ENCODE measurements at regions not wholly inside any gene's neighbourhood (a gene's known extent, or its start where the extent isn't known, plus 50 kb on each side); places are given as distances from the start of the nearest gene placed in this dataset.

DNA sequence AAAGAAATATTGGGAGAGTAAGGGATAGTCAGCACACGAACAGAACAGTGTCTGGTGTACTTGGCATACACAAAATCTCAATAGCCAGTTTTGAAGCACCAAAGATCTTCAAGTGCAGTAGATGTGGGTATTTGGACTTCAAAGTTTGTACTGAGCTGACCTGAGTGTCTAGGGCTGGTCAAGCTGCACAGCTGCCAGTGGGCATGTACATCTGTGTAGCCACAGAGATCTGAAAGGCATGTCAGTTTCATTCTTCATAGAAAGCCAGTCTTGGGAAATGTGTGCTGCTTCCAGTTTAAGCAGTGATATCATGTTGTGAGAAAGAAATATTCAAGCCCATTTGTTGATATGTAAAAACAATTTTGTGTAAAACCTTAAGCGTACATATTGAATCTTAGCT, 279.0 kb upstream of the SYT10 start:
- H3F3A ChIP-seq (ENCODE audit: insufficient read depth, low read depth) = no peaks in the 10 kb centered on the region; the same call in 1 of the 2 replicates
- ChIA-PET POLR2A (ENCODE audit: unreplicated experiment) (no interaction called here), CTCF (no interaction called here)

DNA sequence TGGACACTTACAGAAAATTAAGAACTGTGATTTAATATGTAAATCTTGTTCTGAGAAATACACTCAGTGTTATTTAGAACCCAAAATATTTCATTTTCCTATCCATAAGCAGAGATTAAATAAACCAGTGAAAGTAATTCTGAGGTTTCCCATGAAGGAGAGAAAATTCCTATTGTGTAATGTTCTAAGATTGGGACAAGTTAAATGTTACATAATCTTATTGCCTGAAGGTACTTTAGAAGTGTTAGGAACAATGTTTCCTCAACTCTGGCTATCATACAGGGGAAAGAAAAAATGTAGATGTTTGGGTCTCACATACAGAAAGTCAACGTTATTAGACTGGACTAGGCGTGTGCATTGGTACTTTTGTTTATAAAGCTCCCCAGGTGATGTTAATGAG, 281.9 kb upstream of the SYT10 start:
- H3K36me3 ChIP-seq (ENCODE audit: low read depth) = no peaks in the 10 kb centered on the region
- no peak for TF ChIP-seq EZH2 (IDR thresholded peaks at IDR 0.05; ENCODE audit: low read depth)
- TF ChIP-seq, protein P1, sequence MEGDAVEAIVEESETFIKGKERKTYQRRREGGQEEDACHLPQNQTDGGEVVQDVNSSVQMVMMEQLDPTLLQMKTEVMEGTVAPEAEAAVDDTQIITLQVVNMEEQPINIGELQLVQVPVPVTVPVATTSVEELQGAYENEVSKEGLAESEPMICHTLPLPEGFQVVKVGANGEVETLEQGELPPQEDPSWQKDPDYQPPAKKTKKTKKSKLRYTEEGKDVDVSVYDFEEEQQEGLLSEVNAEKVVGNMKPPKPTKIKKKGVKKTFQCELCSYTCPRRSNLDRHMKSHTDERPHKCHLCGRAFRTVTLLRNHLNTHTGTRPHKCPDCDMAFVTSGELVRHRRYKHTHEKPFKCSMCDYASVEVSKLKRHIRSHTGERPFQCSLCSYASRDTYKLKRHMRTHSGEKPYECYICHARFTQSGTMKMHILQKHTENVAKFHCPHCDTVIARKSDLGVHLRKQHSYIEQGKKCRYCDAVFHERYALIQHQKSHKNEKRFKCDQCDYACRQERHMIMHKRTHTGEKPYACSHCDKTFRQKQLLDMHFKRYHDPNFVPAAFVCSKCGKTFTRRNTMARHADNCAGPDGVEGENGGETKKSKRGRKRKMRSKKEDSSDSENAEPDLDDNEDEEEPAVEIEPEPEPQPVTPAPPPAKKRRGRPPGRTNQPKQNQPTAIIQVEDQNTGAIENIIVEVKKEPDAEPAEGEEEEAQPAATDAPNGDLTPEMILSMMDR (conservative IDR thresholded peaks at IDR 0.05) = no peak
- no peak overlapping the region for H2AFZ ChIP-seq
- ChIA-PET CTCF (no interaction called here), POLR2A (ENCODE audit: unreplicated experiment) (no interaction called here)
- H3F3A ChIP-seq (ENCODE audit: insufficient read depth, low read depth) = no peaks in the 10 kb centered on the region; the same call in 1 of the 2 replicates
- H3K4me3 ChIP-seq = no peak overlapping the region
- H3K27me3 ChIP-seq (ENCODE audit: insufficient read depth, low read depth) = no peaks in the 10 kb centered on the region
- H3K9me3 ChIP-seq (ENCODE audit: insufficient read depth, low read depth) = no peaks in the 10 kb centered on the region
- no peak for DNase-seq
- H3K27ac ChIP-seq = no peak overlapping the region
- no peak overlapping the region for H3K4me2 ChIP-seq
- H4K20me1 ChIP-seq (ENCODE audit: insufficient read depth) = no peaks in the 10 kb centered on the region
- H3K9me2 ChIP-seq (ENCODE audit: insufficient read depth) = no peaks in the 10 kb centered on the region
- BruUV-seq (replicated peaks) = no TSS peak
- H3K79me2 ChIP-seq (ENCODE audit: low read depth) = no peaks in the 10 kb centered on the region
- H3K4me1 ChIP-seq (replicated peaks; ENCODE audit: insufficient read depth) = no peaks in the 10 kb centered on the region
- intact Hi-C loops (cut with micrococcal nuclease; ENCODE audit: unreplicated experiment) = no loop called here

More for the DNA sequence above, 279.0 kb upstream of the SYT10 start:
- intact Hi-C loops (cut with micrococcal nuclease; ENCODE audit: unreplicated experiment) = no loop called here
- Histone ChIP-seq H3K79me2 (ENCODE audit: low read depth) (no peaks in the 10 kb centered on the region), H3K27ac (no peak overlapping the region), H3K9me2 (ENCODE audit: insufficient read depth) (no peaks in the 10 kb centered on the region), H3K4me3 (no peak overlapping the region), H3K4me2 (no peak overlapping the region), H3K27me3 (ENCODE audit: insufficient read depth, low read depth) (no peaks in the 10 kb centered on the region), H2AFZ (no peak overlapping the region), H3K36me3 (ENCODE audit: low read depth) (no peaks in the 10 kb centered on the region), H4K20me1 (ENCODE audit: insufficient read depth) (no peaks in the 10 kb centered on the region), H3K9me3 (ENCODE audit: insufficient read depth, low read depth) (no peaks in the 10 kb centered on the region), H3K4me1 (replicated peaks; ENCODE audit: insufficient read depth) (no peaks in the 10 kb centered on the region)
- TF ChIP-seq, protein P1 (conservative IDR thresholded peaks at IDR 0.05) = no peak
- TF ChIP-seq EZH2 (IDR thresholded peaks at IDR 0.05; ENCODE audit: low read depth) = no peak
- DNase-seq = no peak
- no TSS peak for BruUV-seq (replicated peaks)

DNA sequence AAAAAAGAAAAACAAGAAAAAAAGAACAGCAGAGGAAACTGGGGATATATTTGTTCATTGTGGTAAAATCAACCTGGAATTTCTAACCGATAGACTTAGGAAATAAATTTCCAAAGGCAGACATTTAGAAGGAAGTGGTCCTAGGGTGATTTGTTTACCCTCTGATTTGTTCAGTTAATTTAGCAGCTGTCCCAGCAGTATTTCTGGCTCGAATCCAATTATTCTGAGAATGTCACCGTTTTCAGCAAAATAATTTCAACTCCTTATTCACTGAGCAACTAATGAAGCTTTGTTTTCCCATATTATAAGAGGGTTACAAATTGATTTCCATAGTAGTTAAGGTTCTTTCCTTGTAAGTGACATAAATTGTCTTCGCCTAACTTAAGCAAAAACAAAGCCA, 285.2 kb upstream of the SYT10 start:
- Histone ChIP-seq H2AFZ (no peak overlapping the region), H3K27me3 (ENCODE audit: insufficient read depth, low read depth) (no peaks in the 10 kb centered on the region), H3K4me2 (no peak overlapping the region), H3K27ac (no peak overlapping the region), H3K4me3 (no peak overlapping the region), H3F3A (ENCODE audit: insufficient read depth, low read depth) (no peaks in the 10 kb centered on the region; the same call in 1 of the 2 replicates), H3K9me3 (ENCODE audit: insufficient read depth, low read depth) (no peaks in the 10 kb centered on the region), H3K79me2 (ENCODE audit: low read depth) (no peaks in the 10 kb centered on the region), H3K9me2 (ENCODE audit: insufficient read depth) (no peaks in the 10 kb centered on the region), H3K36me3 (ENCODE audit: low read depth) (no peaks in the 10 kb centered on the region), H3K4me1 (replicated peaks; ENCODE audit: insufficient read depth) (no peaks in the 10 kb centered on the region), H4K20me1 (ENCODE audit: insufficient read depth) (no peaks in the 10 kb centered on the region)
- DNase-seq = no peak
- TF ChIP-seq, protein P1 (conservative IDR thresholded peaks at IDR 0.05) = no peak
- no peak for TF ChIP-seq EZH2 (IDR thresholded peaks at IDR 0.05; ENCODE audit: low read depth)
- ChIA-PET POLR2A (ENCODE audit: unreplicated experiment) (no interaction called here), CTCF (no interaction called here)
- no TSS peak for BruUV-seq (replicated peaks)
- intact Hi-C loops (cut with micrococcal nuclease; ENCODE audit: unreplicated experiment) = no loop called here

All from PC-9 (cell line).